ENCODE measurements at regions not wholly inside any gene's neighbourhood (a gene's known extent, or its start where the extent isn't known, plus 50 kb on each side); places are given as distances from the start of the nearest gene placed in this dataset.

GRCh38 chr5:68932830-68933434, 160.9 kb upstream of the SLC30A5 start:
- no peak overlapping the region for H3K27ac ChIP-seq (ENCODE audit: low read depth, low read length)
- no peaks in the 10 kb centered on the region for H3K27me3 ChIP-seq (ENCODE audit: insufficient read depth, low read length)
- no peaks in the 10 kb centered on the region for H3K79me2 ChIP-seq (ENCODE audit: insufficient read depth, low read length)
- POLR2A ChIA-PET: no interaction called here
- no peaks in the 10 kb centered on the region for H3K4me1 ChIP-seq (ENCODE audit: control insufficient read depth in 1 of 2, insufficient read depth in 2 of 2, low read length in 2 of 2)
- CTCF ChIA-PET: no interaction called here
- TF ChIP-seq EGR1 (IDR thresholded peaks at IDR 0.05; ENCODE audit: low read depth): no peak
- TF ChIP-seq CBX3 (IDR thresholded peaks at IDR 0.05; ENCODE audit: low read depth): peak; percentile 88
- no peaks in the 10 kb centered on the region for H4K20me1 ChIP-seq (ENCODE audit: insufficient read depth)
- RAD21 ChIA-PET (ENCODE audit: low non-redundant PET in 1 of 2, low total read pairs in 2 of 2, uncharacterized antibody in 2 of 2, unreplicated experiment in 2 of 2): no interaction called here
- BruUV-seq (replicated peaks): no TSS peak
- no peak overlapping the region for H2AFZ ChIP-seq (ENCODE audit: low read depth, low read length, poor library complexity, severe bottlenecking)
- no peak overlapping the region for H3K9ac ChIP-seq (ENCODE audit: low read length)
- ATAC-seq: no peak
- H3K36me3 ChIP-seq (ENCODE audit: control insufficient read depth in 1 of 2, insufficient read depth in 2 of 2, low read length in 2 of 2): no peaks in the 10 kb centered on the region
- no peak overlapping the region for H3K4me3 ChIP-seq (replicated peaks in 1 of 2; ENCODE audit: low read depth in 1 of 2, low read length in 2 of 2)
- H3K9me3 ChIP-seq (ENCODE audit: control insufficient read depth in 1 of 2, insufficient read depth in 1 of 2, low read depth in 1 of 2, low read length in 2 of 2): peaks cover 3 to 11% of the 10 kb centered on the region in 2 experiments; a peak in 1 of 4 replicates
- intact Hi-C loops (cut with micrococcal nuclease): no loop called here
- peak; percentile 7 for DNase-seq (ENCODE audit: low read depth, low spot score)
- no peaks in the 10 kb centered on the region for H3K9me2 ChIP-seq (ENCODE audit: insufficient read depth)
- no peak overlapping the region for H3K4me2 ChIP-seq (ENCODE audit: low read length)

- Histone ChIP-seq H3K27me3 (ENCODE audit: insufficient read depth, low read length) (no peaks in the 10 kb centered on the region), H3K4me1 (ENCODE audit: control insufficient read depth in 1 of 2, insufficient read depth in 2 of 2, low read length in 2 of 2) (no peaks in the 10 kb centered on the region), H3K36me3 (ENCODE audit: control insufficient read depth in 1 of 2, insufficient read depth in 2 of 2, low read length in 2 of 2) (no peaks in the 10 kb centered on the region), H3K4me3 (replicated peaks in 1 of 2; ENCODE audit: low read depth in 1 of 2, low read length in 2 of 2) (no peak overlapping the region), H3K9me2 (ENCODE audit: insufficient read depth) (no peaks in the 10 kb centered on the region), H3K79me2 (ENCODE audit: insufficient read depth, low read length) (no peaks in the 10 kb centered on the region), H3K9me3 (ENCODE audit: control insufficient read depth in 1 of 2, insufficient read depth in 1 of 2, low read depth in 1 of 2, low read length in 2 of 2) (no peaks in the 10 kb centered on the region), H3K9ac (ENCODE audit: low read length) (no peak overlapping the region), H3K4me2 (ENCODE audit: low read length) (no peak overlapping the region), H2AFZ (ENCODE audit: low read depth, low read length, poor library complexity, severe bottlenecking) (no peak overlapping the region), H4K20me1 (ENCODE audit: insufficient read depth) (no peaks in the 10 kb centered on the region), H3K27ac (ENCODE audit: low read depth, low read length) (no peak overlapping the region)
- DNase-seq (ENCODE audit: low read depth, low spot score) (no peak), ATAC-seq (no peak)
- intact Hi-C loops (cut with micrococcal nuclease): loop anchor here (10.0 kb wide), 1 partner anchor 287 kb away; no protein-coding TSS in a partner anchor
- TF ChIP-seq SIN3A (IDR thresholded peaks at IDR 0.05; ENCODE audit: low read depth): no peak
- TF ChIP-seq EZH2 (IDR thresholded peaks at IDR 0.05): no peak
- no peak for TF ChIP-seq ZBTB33 (IDR thresholded peaks at IDR 0.05; ENCODE audit: extremely low read depth, insufficient replicate concordance, low read length)
- TF ChIP-seq ZFX (IDR thresholded peaks at IDR 0.05): no peak
- no peak for TF ChIP-seq CTCF (IDR thresholded peaks at IDR 0.05 in 2 of 3, conservative IDR thresholded peaks at IDR 0.05 in 1 of 3; ENCODE audit: borderline replicate concordance in 1 of 3, insufficient read depth in 1 of 3, low read depth in 2 of 3, low read length in 2 of 3)
- TF ChIP-seq TCF7L2 (IDR thresholded peaks at IDR 0.05; ENCODE audit: borderline replicate concordance, extremely low read depth, insufficient read depth, insufficient read length): no peak
- TF ChIP-seq YY1 (IDR thresholded peaks at IDR 0.05; ENCODE audit: extremely low read depth, insufficient replicate concordance, low read depth, low read length): no peak
- no peak for TF ChIP-seq CBX3 (IDR thresholded peaks at IDR 0.05; ENCODE audit: low read depth)
- no peak for TF ChIP-seq ZNF274 (IDR thresholded peaks at IDR 0.05; ENCODE audit: low read depth, low read length)
- CTCF ChIA-PET: no interaction called here
- RAD21 ChIA-PET (ENCODE audit: low non-redundant PET in 1 of 2, low total read pairs in 2 of 2, uncharacterized antibody in 2 of 2, unreplicated experiment in 2 of 2): no interaction called here
- BruUV-seq (replicated peaks): no TSS peak
- POLR2A ChIA-PET: no interaction called here
These were observed 151.6 kb upstream of the SLC30A5 start for GRCh38 chr5:68942169-68942568.

Measured in HCT116 (cell line).